NT2/D1 (cell line): ENCODE measurements at regions not wholly inside any gene's neighbourhood (a gene's known extent, or its start where the extent isn't known, plus 50 kb on each side); places are given as distances from the start of the nearest gene placed in this dataset.

ENCODE experiments used
- DNase-seq: peaks from one replicate; pipeline ENCODE4 v3.0.0-alpha.2; 2011; ENCODE audit warnings: low read depth, low spot score
- H3K27me3 ChIP-seq: 2 replicates; pipeline ENCODE4 v1.6.0; 2011; ENCODE audit warnings: mild to moderate bottlenecking; ENCODE audit not compliant: insufficient read length, insufficient read depth
- H3K36me3 ChIP-seq: 2 replicates; pipeline ENCODE4 v1.6.1; 2011; ENCODE audit warnings: mild to moderate bottlenecking, low read length, mixed read lengths; ENCODE audit not compliant: insufficient read depth, insufficient read length
- H3K4me1 ChIP-seq: 2 replicates; pipeline ENCODE4 v1.5.1; 2011; ENCODE audit not compliant: insufficient read depth, insufficient read length
- H3K4me3 ChIP-seq: 2 replicates; pipeline ENCODE4 v1.5.1; 2011; ENCODE audit warnings: low read depth; ENCODE audit not compliant: insufficient read length
- H3K9ac ChIP-seq: 2 replicates; pipeline ENCODE4 v1.6.0; 2011; ENCODE audit warnings: low read depth; ENCODE audit not compliant: insufficient read length
- H3K9me3 ChIP-seq: 2 replicates; pipeline ENCODE4 v1.5.1; 2011; ENCODE audit warnings: mild to moderate bottlenecking, low read length; ENCODE audit not compliant: insufficient read depth
- SUZ12 ChIP-seq: IDR thresholded peaks from 2 replicates; pipeline ENCODE4 v1.6.1; 2011; ENCODE audit not compliant: insufficient read length, insufficient read depth; ENCODE audit errors: extremely low read depth
- YY1 ChIP-seq: IDR thresholded peaks from 2 replicates; pipeline ENCODE4 v1.6.1; 2011; ENCODE audit not compliant: insufficient read length, insufficient read depth
- ZNF274 ChIP-seq: IDR thresholded peaks from 2 replicates; pipeline ENCODE4 v1.6.1; 2011; ENCODE audit warnings: mild to moderate bottlenecking, low read depth, low read length

GRCh38 chr7:24381894-24382505 is 98.0 kb downstream of the NPY start:
- TF ChIP-seq SUZ12, result no peak
- no peak for TF ChIP-seq YY1
- TF ChIP-seq ZNF274, result no peak
- no peak for DNase-seq
- Histone ChIP-seq H3K9ac (no peak overlapping the region), H3K36me3 (peaks cover 3% of the 10 kb centered on the region), H3K27me3 (no peaks in the 10 kb centered on the region), H3K4me3 (no peak overlapping the region), H3K4me1 (peaks cover 2% of the 10 kb centered on the region), H3K9me3 (peaks cover 10% of the 10 kb centered on the region; the same call in 1 of the 2 replicates)

- TF ChIP-seq YY1, result no peak
- TF ChIP-seq SUZ12, result no peak
- no peak for TF ChIP-seq ZNF274
- Histone ChIP-seq H3K4me3 (no peak overlapping the region), H3K9me3 (peaks cover 10% of the 10 kb centered on the region; the same call in 1 of the 2 replicates), H3K27me3 (no peaks in the 10 kb centered on the region), H3K36me3 (peaks cover 3% of the 10 kb centered on the region), H3K4me1 (peaks cover 2% of the 10 kb centered on the region), H3K9ac (no peak overlapping the region)
- DNase-seq, result no peak
Measured at GRCh38 chr7:24383055-24383454, 99.1 kb downstream of the NPY start.

GRCh38 chr7:24384362-24385030 is 100.5 kb downstream of the NPY start:
- no peak overlapping the region for H3K9ac ChIP-seq
- peaks cover 2% of the 10 kb centered on the region for H3K4me1 ChIP-seq
- DNase-seq, result no peak
- peaks cover 10% of the 10 kb centered on the region; the same call in 1 of the 2 replicates for H3K9me3 ChIP-seq
- TF ChIP-seq SUZ12 (no peak), YY1 (no peak), ZNF274 (no peak)
- H3K36me3 ChIP-seq, result no peaks in the 10 kb centered on the region
- no peaks in the 10 kb centered on the region for H3K27me3 ChIP-seq
- H3K4me3 ChIP-seq, result no peak overlapping the region

- no peak overlapping the region for H3K9ac ChIP-seq
- no peaks in the 10 kb centered on the region for H3K27me3 ChIP-seq
- TF ChIP-seq SUZ12, result no peak
- no peak for TF ChIP-seq YY1
- TF ChIP-seq ZNF274, result no peak
- peaks cover 5% of the 10 kb centered on the region; the same call in 1 of the 2 replicates for H3K9me3 ChIP-seq
- H3K4me1 ChIP-seq, result peaks cover 2% of the 10 kb centered on the region
- no peaks in the 10 kb centered on the region for H3K36me3 ChIP-seq
- DNase-seq, result no peak
- no peak overlapping the region for H3K4me3 ChIP-seq
Measured at GRCh38 chr7:24388212-24388611, 104.2 kb downstream of the NPY start.

- TF ChIP-seq YY1, result no peak
- TF ChIP-seq SUZ12, result no peak
- TF ChIP-seq ZNF274, result no peak
- Histone ChIP-seq H3K9me3 (peaks cover 6% of the 10 kb centered on the region; the same call in 1 of the 2 replicates), H3K9ac (no peak overlapping the region), H3K36me3 (peaks cover 3% of the 10 kb centered on the region), H3K27me3 (no peaks in the 10 kb centered on the region), H3K4me3 (no peak overlapping the region), H3K4me1 (peaks cover 7% of the 10 kb centered on the region)
- DNase-seq, result no peak
Measured at GRCh38 chr7:24390376-24391157, 106.6 kb downstream of the NPY start.

GRCh38 chr7:24392774-24393173 is 108.8 kb downstream of the NPY start:
- no peak overlapping the region for H3K4me3 ChIP-seq

More at GRCh38 chr7:24392774-24393173, 108.8 kb downstream of the NPY start:
- Histone ChIP-seq H3K36me3 (peaks cover 3% of the 10 kb centered on the region), H3K4me1 (peaks cover 9% of the 10 kb centered on the region), H3K9me3 (peaks cover 6% of the 10 kb centered on the region; the same call in 1 of the 2 replicates), H3K9ac (peak overlapping the region; percentile 46), H3K27me3 (no peaks in the 10 kb centered on the region)
- TF ChIP-seq SUZ12 (no peak), YY1 (no peak), ZNF274 (no peak)
- no peak for DNase-seq
